Daoy (cell line): ENCODE measurements at regions not wholly inside any gene's neighbourhood (a gene's known extent, or its start where the extent isn't known, plus 50 kb on each side); places are given as distances from the start of the nearest gene placed in this dataset.

Experiments
- DNase-seq: peaks from one replicate; pipeline ENCODE4 v3.0.0-alpha.2; 2015; ENCODE audit warnings: low read depth

GRCh38 chr15:29874977-29875376 lies 52.7 kb upstream of the TJP1 start:
- no peak for DNase-seq

DNA sequence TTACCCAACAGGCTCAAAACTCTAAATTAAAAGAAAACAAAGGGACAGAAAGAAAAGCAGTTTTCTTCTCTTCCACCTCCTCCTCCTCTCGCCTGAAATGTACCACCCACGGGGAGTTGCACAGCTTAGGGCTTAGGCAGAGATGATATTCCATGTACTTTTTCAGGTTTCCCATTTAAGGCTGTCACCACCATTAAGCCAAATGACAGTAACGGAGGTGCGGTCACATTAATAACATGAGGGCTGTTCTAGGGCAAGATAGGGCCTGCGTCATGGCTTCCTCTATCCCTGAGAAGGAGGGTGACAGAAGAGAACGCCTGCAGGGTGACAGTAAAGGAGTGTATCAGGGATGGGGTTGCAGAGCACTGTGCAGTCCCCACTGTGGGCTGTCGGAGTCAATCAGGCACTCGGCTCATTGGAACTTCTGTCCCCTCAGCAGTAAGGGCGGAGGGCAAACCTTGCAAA lies 51.7 kb upstream of the TJP1 start:
- no peak for DNase-seq

DNA sequence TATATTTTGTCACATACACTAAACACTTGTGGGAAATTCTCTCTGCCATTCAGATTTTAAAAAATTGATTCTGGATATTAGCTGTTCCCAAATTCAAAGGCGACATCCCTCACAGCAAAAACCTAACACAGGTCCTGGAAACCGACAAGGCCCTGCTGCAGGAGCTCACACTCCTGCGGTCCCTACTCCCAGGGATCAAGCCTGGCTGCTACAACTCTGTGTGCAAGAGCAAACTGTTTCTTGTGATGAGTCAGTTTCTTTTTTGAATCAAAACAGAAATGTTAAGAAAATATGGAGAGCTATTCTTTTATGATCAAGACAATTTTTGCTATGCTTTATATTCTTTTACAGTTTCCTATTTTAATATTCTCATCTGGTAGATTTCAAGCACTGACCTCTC lies 51.0 kb upstream of the TJP1 start:
- no peak for DNase-seq

DNA sequence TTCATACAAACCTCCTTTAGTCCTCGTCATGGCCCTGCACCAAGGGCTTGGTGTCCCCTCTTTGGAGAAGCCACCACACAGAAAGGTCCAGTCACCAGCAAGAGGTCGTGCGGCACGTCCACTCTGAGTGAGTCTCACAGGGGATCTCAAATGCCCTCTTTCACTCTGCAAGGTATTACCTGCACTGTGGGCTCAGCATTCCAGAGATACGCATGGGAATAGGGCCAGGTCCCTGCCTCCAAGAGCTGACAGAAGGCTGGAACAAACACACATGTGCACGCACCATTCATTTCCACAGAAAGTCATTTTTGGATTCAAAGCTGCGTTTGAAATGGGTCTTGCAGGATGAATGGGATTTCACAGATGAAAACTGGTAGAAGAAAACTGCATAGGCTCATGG lies 50.4 kb upstream of the TJP1 start:
- DNase-seq: no peak
